GM12878 (cell line): ENCODE measurements at regions not wholly inside any gene's neighbourhood (a gene's known extent, or its start where the extent isn't known, plus 50 kb on each side); places are given as distances from the start of the nearest gene placed in this dataset.

ENCODE experiments used
- ATF2 ChIP-seq: IDR thresholded peaks from 2 replicates; pipeline ENCODE4 v1.6.1; 2012; ENCODE audit warnings: low read length, inconsistent platforms
- CREB1 ChIP-seq: IDR thresholded peaks from 2 replicates; pipeline ENCODE4 v1.6.1; 2012; ENCODE audit warnings: low read depth, mild to moderate bottlenecking, inconsistent platforms
- CTCF ChIP-seq, 3 experiments: IDR thresholded peaks in 2 of 3; conservative IDR thresholded peaks in 1 of 3; 2 replicates each; pipeline ENCODE4 v1.5.1; 2011; ENCODE audit warnings: low read depth in 3 of 3, low read length in 3 of 3, mild to moderate bottlenecking in 3 of 3, control low read depth in 2 of 3, moderate library complexity in 2 of 3, inconsistent platforms in 1 of 3, mixed read lengths in 1 of 3; ENCODE audit not compliant: control insufficient read depth in 2 of 3, insufficient read depth in 1 of 3; ENCODE audit errors: extremely low read depth in 1 of 3
- POLR2AphosphoS5 ChIP-seq: IDR thresholded peaks from 2 replicates; pipeline ENCODE4 v1.6.1; 2011; ENCODE audit warnings: mild to moderate bottlenecking, low read length, inconsistent platforms
- TAF1 ChIP-seq: IDR thresholded peaks from 2 replicates; pipeline ENCODE4 v1.6.1; 2011; ENCODE audit warnings: mild to moderate bottlenecking, low read depth, low read length, borderline replicate concordance

- TF ChIP-seq ATF2 (no peak), POLR2AphosphoS5 (no peak), TAF1 (no peak), CTCF (IDR thresholded peaks at IDR 0.05 in 2 of 3, conservative IDR thresholded peaks at IDR 0.05 in 1 of 3; ENCODE audit: control insufficient read depth in 2 of 3, extremely low read depth in 1 of 3, insufficient read depth in 1 of 3, low read depth in 3 of 3, low read length in 3 of 3) (no peak), CREB1 (no peak)
Measured at GRCh38 chr14:44652640-44653039, 145.6 kb upstream of the FSCB start.
